ENCODE measurements at regions not wholly inside any gene's neighbourhood (a gene's known extent, or its start where the extent isn't known, plus 50 kb on each side); places are given as distances from the start of the nearest gene placed in this dataset.

- TF ChIP-seq CTCF (conservative IDR thresholded peaks at IDR 0.05; ENCODE audit: low read depth, low read length) (no peak), EZH2 (IDR thresholded peaks at IDR 0.05; ENCODE audit: low read length, unreplicated experiment) (no peak)
Measured at GRCh38 chr1:239755107-239755912, 336.4 kb upstream of the FMN2 start.

Measured in PC-3 (cell line).